OCI-LY7 (cell line): ENCODE measurements at regions not wholly inside any gene's neighbourhood (a gene's known extent, or its start where the extent isn't known, plus 50 kb on each side); places are given as distances from the start of the nearest gene placed in this dataset.

Experiments
- CTCF ChIP-seq: fragments of 200-600 bp; sonication (generic); conservative IDR thresholded peaks from 2 replicates; pipeline ENCODE4 v1.5.1; 2014; ENCODE audit warnings: mild to moderate bottlenecking, antibody characterized with exemption, low read length, moderate library complexity, mixed read lengths
- EZH2phosphoT487 ChIP-seq: fragments of 200-600 bp; sonication (generic); IDR thresholded peaks from 2 replicates; pipeline ENCODE4 v1.6.1; 2018; ENCODE audit warnings: low read depth, borderline replicate concordance, mild to moderate bottlenecking, mixed run types, antibody characterized with exemption, low read length, moderate library complexity, mixed read lengths

GRCh38 chr15:81573098-81573746 lies 199.2 kb upstream of the TMC3 start:
- TF ChIP-seq CTCF (no peak), EZH2phosphoT487 (no peak)
